ENCODE measurements at regions not wholly inside any gene's neighbourhood (a gene's known extent, or its start where the extent isn't known, plus 50 kb on each side); places are given as distances from the start of the nearest gene placed in this dataset.

- DNase-seq (ENCODE audit: low spot score), result no peak
Measured at GRCh38 chr13:78334059-78334458, 269.3 kb downstream of the POU4F1 start.

DNA sequence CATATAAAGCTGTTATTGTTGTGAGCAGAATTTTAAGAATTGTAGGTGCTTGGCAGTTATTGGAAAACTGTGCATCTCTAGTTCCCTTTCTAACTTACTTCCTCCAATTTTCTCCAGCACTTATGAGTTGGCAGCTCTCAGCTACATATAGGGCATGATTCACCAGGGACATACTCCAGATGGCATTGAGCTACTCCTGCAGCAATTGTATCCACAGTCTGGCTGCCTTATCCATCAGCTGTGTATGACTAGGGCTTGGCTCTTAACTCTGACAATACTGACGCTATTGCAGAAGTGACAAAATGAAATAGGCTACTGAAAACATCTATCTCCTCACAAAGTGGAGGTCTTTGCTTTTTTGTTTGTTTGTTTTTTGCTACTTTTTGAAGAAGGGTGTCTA lies 276.7 kb downstream of the POU4F1 start:
- peak; percentile 28 for DNase-seq (ENCODE audit: low spot score)

DNA sequence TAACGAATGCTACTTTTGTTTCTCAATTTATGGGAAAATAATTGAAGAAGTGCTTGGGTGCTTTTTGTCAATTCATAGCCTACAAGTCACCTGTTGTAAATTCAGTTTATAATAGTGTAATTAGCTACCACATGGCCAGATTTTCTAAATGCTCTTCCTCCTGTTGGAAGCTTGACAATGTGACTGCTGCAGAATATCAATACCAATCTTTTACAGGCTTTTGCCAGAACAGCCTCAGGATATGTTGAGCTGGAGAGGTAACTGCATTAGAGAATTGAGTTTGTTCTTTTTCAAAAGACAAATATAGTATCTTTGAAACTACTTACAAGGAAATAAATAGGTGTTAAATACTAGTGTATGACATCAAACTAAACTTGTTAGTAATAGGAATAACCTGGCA lies 277.8 kb downstream of the POU4F1 start:
- no peak for DNase-seq (ENCODE audit: low spot score)

- no peak for DNase-seq (ENCODE audit: low spot score)
Measured at GRCh38 chr13:78323848-78324247, 279.5 kb downstream of the POU4F1 start.

DNA sequence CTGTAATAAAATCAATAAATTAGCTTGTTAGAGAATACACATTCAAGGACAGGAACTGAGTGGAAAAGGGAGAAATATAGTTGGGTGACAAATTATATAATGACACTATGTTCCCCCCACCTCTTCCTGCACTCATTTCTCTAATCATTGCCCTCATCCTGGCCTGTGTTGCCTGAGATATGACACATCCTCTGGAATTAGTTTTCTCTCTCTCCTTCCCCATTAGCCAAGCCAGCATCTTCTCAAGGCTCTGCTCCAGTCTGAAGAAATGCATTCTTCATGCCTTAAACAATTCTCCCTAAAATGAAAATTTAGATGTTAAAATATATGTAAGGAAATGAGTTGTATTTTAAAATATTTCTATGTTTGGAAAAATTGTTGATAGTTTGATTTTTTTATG lies 280.3 kb downstream of the POU4F1 start:
- no peak for DNase-seq (ENCODE audit: low spot score)

DNA sequence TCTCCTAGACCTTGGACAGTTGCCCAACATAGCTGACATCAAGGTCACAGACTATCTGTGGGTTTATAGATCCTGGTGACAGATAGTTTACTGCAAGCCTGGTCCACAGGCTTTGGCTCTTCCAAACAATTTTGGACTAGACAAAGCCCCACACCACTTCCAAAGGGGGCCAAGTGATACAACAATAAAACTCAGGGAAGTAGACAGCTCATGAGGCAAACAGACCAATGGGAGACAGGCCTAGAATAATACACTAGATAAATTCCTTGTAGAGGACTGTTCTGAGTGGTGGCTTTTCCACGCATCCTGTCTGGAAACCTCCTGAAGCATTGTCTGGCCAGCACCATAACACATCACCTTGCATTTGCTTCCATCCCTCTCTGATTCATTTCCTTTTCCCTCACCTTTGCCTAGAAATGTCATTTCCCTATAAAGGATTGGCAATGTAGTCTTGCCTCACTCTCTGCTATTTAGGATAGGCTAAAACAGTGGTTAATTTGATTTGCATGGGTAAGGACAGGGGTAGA lies 284.2 kb downstream of the POU4F1 start:
- no peak for DNase-seq (ENCODE audit: low spot score)

- peak; percentile 54 for DNase-seq (ENCODE audit: low spot score)
Measured at GRCh38 chr13:78317030-78317429, 286.3 kb downstream of the POU4F1 start.

- DNase-seq (ENCODE audit: low spot score), result no peak
Measured at GRCh38 chr13:78309497-78310180, 293.7 kb downstream of the POU4F1 start.

DNA sequence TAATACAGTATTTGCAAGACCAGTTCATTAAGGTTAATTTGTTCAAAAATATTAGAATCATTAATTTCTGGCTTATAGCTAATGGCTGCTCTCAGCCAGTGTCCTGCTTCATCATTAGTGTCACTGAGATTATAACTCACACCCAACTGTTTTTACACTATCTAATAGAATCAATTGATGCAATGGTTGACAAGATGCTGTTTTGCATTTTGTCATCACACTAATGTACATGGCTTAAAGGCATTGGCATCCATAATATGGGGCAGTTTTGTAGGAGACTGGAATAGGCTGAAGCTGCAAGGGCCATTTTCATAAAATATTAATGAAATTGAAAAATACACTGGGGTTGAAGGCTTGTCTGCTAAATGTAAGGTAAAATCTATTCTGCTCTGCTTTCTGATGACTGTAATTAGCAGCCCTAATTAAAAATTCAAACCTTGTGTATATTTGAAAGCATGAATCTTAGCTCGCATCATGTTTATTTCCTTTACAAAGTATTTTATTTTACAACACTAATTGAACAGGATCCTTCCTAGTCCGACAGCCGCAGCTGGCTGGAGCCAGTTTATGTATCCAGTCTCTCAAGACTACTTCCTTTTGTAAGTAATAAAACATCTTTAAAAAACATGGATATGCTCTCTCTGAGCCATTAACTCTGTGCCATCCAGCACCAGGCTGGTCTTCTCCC lies 296.7 kb downstream of the POU4F1 start:
- DNase-seq (ENCODE audit: low spot score), result no peak

- no peak for DNase-seq (ENCODE audit: low spot score)
Measured at GRCh38 chr13:78305171-78305570, 298.2 kb downstream of the POU4F1 start.

GRCh38 chr13:78299832-78300623 lies 303.3 kb downstream of the POU4F1 start:
- DNase-seq (ENCODE audit: low spot score), result no peak

DNA sequence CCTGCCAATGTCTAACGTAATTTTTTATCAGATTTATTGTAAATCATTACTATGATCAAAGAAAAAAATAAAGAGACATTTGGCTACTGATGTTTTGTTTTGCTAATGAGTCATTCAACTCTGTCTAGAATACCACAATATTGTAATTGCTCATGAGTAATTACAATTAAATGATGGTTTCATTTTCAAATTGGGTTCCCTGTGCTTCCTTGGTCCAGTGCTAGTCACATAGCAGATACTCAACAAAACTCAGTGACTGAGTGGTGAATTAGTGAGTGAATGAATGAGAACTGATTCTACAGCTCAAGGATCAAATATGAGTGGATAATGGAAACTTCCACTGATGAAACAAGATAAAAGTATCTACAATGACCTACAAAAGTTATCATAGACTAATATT lies 304.7 kb downstream of the POU4F1 start:
- no peak for DNase-seq (ENCODE audit: low spot score)

- DNase-seq (ENCODE audit: low spot score), result no peak
Measured at GRCh38 chr13:78286748-78287147, 316.6 kb downstream of the POU4F1 start.

- DNase-seq (ENCODE audit: low spot score), result no peak
Measured at GRCh38 chr13:78265098-78265497, 338.3 kb downstream of the POU4F1 start.

DNA sequence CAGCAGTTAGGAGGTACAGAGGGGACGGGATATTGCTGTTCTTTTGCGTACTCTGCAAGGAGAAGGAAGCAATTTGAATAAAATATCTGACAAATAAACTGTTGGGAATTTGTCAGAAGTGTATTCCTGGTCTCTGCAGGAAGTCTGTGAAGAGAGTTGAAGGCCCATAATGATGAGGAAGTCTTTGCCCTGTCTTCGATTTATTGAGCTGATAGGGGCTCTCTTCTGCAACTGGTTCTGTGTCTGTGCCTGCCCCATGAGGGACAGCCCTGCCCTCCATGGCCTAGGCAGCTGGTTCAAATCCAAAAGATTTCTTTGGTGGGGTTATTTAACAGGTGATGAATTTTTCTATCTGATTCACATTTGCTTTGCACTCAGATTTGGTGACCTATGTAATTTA lies 339.7 kb upstream of the EDNRB start:
- DNase-seq (ENCODE audit: low spot score), result no peak

DNA sequence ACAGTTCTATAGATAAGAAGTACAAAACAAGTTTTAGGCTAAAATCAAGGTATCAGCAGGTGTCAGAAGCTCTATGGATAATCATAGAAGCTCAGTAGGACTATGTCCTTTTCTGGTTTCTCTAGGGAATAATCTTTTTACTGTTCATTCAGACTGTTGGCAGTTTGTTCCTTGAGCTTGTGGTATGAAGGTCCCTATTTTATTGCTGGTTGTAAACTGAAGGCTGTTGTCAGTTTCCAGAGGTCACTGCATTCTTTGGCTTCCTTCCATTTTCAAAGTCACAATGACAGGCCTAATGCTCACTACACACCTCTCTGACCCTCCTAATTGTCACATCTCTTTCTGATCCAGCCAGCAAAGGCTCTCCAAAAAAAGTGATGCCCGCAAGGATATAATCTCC lies 337.9 kb upstream of the EDNRB start:
- DNase-seq (ENCODE audit: low spot score), result no peak

DNA sequence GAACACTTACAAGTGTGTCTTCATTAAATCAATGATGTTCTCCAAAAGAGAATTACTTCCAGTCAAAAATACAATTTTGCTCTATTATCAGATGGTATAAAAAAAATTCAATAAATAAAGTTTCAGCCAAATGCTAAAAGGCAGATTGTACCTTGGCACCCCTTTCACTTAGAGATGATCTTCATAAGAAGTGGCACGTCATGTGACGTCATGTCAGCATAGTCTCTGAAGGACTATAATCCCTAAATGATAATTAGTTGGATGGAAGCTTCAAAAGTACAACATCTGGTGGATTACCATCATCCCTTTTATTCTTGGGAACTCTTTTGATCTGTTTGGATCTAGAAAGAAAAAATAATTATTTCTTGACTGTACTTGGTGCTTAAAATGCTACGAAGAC lies 335.5 kb upstream of the EDNRB start:
- DNase-seq (ENCODE audit: low spot score), result no peak

GRCh38 chr13:78247362-78247761 lies 328.7 kb upstream of the EDNRB start:
- DNase-seq (ENCODE audit: low spot score), result no peak

DNA sequence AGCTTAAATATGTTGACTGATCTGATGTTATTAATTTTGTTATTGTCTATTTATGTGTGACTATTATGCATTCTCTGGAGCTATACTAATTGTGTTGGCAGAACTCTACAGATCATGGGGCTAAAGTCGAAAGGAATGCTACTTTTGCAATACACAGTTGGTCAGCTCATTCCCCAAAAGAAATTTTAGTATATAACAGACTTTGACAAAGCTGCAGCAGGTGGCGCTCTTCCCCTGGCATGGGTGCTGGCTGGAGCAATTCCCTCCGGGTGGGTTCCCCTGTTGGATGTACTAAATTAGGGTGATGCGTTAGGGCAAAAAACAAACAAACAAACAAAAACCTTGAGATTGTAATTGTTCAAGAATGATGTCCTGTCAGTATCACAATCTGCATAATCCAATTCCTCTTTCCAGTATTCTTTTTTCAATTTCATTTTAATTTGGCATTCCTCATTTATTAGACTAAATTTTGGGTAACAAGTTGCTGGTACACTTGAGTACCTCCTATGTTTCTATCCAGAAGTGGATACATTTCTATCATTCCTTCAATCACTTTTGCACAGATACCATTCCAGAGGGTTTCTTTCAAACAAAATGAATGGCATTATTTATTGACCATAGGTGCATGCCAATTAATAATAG lies 322.8 kb upstream of the EDNRB start:
- peak; percentile 24 for DNase-seq (ENCODE audit: low spot score)

DNA sequence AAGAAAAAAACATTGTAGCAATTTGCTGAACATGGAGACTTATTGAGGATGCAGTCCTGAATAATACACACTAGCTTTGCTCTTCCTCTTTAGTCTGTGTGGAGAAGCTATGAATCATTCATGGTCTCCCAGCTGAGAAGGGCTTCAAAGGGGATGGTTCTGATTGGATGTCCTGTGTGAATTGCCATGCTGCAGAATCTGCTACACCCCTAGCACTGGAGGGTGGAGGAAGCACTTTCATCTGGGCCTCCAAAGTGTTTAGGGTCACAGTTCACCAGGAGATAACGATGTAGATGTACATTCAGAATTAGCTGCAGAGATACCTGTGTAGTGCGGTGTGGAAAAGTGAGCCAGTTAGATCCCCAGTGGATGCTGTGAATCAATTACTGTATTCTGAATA lies 321.1 kb upstream of the EDNRB start:
- DNase-seq (ENCODE audit: low spot score), result no peak

- DNase-seq (ENCODE audit: low spot score), result no peak
Measured at GRCh38 chr13:78238911-78239310, 320.3 kb upstream of the EDNRB start.

DNA sequence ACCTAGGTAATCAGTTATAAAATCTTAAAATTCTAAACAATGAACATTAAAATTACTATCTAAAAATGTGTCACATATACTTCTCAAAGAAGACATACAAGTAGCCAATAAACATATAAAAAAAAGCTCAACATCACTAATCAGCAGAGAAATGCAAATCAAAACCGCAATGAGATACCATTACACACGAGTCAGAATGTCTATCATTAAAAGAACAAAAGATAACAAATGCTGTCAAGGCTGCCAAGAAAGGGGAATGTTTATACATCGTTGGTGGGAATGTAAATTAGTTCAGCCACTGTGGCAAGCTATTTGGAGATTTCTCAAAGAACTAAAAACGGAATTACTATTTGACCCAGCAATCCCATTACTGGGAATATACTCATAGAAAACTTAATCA lies 310.3 kb upstream of the EDNRB start:
- no peak for DNase-seq (ENCODE audit: low spot score)

All from pons (tissue), 1 donor.